SHP77 (cell line): ENCODE measurements at regions not wholly inside any gene's neighbourhood (a gene's known extent, or its start where the extent isn't known, plus 50 kb on each side); places are given as distances from the start of the nearest gene placed in this dataset.
"Not testable (repeated sequence)": the region's sequence is repeated elsewhere in the genome, so short reads cannot be mapped to it uniquely, and the experiment has no call there.

Experiments
- DNase-seq, 2 experiments: peaks; one replicate each; lab custom pipeline; 2025; lab: John Stamatoyannopoulos, UW

DNA sequence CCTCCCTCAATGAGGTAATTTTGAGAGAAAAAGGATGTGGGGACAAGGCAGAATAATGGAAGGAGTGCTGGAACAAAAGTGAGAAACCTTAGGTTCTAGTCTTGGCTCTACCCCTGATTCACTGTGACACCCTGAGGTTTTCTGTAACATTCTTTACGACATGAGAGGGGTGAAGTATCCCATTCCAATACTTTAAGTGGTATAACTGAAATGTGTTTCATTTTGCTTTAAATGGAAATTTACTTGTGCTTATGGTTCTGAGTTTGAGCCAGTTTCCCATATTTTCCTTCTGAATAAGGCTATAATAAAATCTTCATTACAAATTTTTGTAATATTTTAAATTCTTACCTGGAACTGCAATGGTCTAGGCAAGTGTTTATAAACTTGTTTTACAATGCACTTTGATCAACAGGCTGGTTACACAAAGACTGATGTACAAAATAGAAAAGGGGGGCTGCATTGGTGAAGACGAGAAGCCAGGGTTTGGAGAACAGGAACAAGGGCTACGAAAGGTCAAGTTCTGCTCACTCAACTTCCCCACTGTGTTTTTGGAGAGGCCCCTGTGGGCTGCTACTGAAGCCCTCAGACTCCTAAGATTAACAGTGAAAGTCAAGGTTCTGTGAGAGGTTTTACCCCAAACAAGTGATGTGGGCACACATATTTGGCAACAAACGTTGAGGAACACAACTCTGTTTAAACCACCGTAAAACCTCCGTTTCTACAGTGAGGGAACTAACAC is 171.9 kb upstream of the ELL2 start:
- no peak for DNase-seq

DNA sequence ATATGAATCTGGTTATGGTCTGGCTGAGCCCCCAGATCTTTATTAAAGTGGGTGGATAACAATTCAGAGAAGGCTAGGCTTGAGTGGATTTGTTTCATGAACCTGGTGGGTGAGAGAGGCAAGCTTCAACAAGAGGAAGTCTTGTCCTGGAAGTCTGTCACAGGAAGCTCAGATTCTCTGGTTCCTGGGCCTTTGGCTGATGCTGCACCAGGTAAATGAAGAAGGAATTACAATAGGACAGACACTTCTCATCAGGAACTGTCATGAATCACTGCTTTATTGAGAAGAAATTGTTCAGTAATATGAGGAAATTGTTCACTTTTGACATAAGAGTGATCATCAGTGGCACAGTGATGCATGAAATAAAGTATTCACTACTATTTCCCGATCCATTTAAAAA is 167.6 kb upstream of the ELL2 start:
- no peak for DNase-seq

DNA sequence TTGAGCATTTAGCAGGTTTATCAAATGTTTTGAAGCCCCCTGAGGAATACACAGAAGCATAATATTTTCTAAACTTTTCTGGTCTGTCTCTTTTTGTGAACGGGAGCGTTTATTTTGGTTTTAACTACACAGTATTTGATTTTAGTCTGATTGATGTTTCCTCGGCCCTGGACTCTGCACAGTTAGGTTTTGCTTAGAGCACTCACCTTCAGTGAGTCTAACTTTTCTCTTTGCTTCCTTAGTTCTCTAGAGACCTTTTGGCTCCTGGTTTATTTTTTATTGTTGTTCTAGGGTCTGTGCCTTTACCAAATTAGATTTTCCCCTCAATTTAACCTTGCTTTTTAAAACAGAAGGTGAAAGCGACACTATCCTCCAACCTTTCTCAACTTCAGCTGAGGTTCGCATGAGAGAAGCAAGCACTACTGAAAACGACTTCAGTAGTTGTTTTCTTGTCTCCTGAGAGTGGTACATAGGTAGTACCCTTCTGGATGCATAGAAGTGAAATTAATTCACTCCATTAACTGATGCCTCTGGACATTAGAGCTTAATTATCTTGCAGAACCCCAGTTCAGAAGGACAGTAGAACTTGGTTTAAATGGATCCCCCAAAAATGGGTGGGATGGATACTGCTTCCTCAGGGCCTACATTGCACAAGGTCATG is 166.7 kb upstream of the ELL2 start:
- DNase-seq: no peak

DNA sequence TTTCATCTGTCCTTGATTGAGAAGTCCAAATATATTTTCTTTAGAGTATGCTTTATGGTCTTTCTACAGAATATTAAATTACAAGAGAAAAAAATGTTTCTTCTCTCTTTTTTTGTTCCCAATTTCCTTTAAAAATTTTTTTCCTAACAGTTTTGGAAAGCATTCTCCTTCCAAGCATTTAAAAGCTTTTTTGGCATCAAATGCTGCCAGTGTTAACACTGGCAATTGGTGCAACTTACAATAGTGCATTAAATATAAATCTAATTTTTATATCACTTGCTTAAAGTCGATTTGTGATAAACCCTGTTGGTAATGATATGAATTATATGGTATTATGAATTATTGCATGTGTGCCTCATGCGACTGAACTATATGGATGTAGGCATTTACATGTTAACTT is 165.9 kb upstream of the ELL2 start:
- DNase-seq: no peak

DNA sequence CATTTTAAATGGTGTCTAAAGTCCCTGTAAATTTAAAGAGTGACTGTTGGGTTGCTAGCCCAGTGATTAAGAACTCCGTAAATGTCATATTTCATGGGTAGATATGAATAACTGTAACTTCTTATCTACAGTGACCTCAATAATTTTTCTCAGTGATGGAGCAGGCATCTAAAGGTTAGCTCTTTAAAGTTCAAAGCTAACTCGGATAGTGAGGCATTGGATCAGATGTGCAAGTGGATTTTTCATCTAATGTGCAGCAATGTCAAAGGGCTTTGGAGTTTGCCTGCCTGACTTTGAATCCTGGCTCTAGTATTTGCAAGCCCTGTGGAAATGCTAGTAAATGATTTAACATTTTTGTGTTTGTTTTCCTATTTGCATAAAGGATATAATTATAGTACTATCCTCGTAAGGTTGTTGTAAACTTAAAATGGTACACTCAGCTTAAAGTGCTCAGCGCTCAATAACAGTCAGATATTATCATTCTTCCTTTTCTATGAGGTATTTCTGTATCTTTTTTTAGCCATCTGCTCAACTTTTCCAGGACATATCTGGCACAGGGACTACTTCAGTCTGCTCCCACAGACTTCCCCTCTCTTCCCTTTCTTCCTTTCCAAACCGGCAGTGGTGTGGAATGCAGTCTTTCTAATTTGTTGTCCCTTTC is 163.7 kb upstream of the ELL2 start:
- no peak for DNase-seq

DNA sequence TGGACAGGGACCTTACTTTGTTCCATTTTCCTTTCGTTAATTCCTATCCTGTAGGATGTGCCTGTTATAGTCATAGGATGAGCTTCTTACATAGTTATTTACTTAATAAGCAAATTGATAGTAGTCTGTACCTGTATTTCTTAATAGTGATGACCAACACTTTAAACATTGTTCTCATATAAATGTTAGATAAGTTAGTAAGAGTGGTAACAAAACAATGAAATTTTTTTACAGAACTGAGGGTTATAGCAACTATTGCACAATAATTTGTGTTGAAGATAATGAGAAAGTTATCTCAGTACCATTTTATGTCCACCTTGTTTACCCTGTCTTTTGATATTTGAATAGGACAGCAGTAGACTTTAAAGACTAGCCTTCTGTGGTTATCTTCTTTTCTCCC is 162.9 kb upstream of the ELL2 start:
- DNase-seq: no peak

DNA sequence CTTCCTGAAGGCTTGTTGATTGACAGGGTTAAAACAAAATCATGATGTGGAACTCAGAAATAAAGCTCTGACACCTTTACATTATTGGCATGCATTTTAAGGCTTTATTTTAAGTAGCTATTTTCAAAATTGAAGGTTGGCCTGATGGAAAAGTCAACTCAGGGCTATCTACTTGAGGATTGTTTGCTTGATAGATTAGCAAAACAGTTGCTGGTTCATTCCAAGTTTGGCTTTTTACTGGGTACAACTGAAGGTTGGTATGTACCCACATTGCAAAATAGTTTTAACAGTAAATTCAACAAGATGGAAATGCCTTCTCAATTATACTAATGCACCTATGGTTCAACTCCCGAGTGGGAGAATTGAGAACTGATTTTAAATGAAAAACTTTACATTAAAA is 161.8 kb upstream of the ELL2 start:
- DNase-seq: no peak

DNA sequence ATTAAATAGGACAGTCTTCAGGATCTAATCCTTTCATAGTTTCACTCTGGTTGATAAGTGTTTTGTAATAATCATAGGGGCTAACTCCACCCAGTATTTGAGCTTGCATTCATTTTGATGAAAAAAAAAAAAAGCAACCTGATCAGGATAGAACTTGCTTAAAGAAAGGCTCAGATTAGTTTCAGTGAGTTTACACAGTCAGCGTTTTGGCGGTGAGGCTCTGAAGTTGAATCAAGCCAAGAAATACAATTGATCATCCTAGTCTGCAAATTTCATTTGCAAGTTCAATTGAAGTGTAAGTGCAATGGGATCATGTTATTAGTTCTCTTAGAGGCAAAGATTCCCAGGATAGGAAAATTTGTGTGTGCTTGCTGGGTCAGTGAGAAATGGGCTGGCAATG is 159.7 kb upstream of the ELL2 start:
- DNase-seq: no peak

DNA sequence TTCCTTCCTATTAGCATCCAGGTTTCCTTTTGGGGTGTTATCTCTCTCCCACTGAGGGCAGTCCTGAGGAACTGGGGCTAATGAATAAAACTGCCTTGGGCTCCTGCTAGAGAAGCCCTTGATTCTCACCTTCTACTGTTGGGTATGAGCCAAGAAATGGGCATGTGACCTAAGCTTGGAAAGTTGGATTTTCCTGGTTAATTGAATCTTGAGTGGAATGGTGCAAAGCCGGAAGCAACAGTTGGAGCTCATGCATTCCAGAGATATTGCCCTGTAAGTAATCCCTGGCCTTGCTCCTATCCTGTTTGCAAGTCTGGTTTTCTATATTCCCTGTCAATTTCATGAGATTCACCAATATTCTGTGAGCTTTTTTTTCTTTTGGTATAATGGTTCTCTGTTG is 158.5 kb upstream of the ELL2 start:
- DNase-seq: no peak

DNA sequence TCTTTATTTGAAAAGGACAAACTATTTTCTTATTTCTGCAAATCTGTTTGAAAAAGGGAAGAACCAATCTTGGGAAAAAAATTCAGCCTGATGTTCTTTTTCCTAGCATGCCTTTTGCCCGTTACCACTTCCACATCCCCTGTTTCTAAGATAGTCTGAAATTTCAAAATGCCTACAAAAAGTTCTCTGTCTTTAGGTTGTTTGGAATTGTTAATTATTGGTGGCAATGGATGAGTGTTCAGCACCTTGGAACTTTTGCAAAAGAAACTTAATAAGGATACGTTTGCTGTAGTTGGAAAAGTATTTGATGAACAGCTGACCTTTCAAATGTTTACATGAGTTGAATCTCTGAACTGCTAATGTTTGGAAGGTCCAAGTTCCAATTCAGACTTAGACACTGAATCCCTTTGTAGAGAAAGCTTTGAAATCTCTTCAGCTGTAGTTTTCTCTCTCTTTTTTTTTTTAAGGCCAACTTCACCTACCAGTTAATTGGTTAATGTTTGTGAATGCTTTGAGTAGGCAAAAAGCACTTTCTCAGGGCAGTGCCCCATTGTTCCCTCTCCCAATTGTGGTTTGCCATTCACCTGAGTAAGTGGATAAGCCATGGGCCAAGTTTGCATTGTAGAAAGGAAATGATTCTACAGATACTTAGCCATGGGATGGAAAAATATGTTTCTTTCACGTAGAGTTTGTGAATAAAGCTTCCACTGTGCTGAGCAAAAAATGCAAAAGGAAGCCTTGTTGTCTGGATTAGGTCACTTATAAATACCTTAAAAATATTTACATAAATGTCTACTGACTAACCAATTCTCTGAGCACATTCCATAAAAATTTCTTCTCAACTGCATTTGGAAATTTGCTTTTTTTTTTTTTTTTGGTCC is 156.4 kb upstream of the ELL2 start:
- no peak for DNase-seq

DNA sequence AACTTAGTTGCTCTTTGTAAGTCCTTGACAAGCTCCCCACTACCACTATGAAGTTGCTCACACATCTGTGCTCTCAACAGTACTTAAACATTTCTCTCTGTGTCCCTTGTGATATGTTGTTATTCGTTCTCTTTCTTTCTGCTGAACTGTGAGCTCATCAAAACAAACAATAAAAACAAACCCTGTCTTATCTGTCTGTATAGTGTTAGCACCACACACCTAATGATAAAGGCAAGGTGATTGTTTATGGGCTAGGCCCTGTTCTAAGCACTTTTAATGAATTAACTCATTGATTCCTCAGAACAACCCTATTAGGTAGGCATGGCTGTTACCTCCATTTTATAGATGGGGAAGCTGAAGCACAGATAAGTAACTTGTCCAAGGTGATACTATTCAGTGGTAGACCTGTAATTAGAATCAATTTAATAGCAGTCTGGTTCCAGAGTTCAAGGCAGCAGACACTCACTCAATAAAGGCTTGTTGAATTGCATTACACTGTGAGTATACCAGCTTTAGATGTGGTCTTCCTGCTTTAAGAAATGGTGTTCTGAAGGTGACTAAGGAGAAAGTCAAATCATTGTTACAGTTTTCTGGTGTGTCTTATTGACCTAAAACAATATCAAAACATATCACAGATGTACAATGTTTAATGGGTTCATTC is 153.6 kb upstream of the ELL2 start:
- no peak for DNase-seq

DNA sequence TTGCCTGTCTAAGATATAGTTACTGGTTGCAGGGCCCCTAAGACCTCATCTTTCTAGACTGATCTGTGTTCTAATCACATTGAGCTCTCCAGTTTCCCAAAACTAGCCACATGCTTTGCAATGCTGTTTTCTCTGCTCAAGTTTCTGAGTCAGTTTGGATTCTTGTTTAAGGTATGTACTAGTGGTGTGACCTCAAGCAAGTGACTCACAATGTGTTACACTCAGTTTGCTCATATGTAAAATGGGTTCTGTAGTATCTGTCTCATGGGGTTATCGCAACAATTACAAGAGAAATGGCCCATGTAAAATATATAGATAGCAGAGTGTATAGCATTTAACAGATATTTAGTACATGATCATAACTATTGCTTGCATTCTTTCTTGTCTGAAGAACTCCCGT is 153.1 kb upstream of the ELL2 start:
- DNase-seq: no peak

DNA sequence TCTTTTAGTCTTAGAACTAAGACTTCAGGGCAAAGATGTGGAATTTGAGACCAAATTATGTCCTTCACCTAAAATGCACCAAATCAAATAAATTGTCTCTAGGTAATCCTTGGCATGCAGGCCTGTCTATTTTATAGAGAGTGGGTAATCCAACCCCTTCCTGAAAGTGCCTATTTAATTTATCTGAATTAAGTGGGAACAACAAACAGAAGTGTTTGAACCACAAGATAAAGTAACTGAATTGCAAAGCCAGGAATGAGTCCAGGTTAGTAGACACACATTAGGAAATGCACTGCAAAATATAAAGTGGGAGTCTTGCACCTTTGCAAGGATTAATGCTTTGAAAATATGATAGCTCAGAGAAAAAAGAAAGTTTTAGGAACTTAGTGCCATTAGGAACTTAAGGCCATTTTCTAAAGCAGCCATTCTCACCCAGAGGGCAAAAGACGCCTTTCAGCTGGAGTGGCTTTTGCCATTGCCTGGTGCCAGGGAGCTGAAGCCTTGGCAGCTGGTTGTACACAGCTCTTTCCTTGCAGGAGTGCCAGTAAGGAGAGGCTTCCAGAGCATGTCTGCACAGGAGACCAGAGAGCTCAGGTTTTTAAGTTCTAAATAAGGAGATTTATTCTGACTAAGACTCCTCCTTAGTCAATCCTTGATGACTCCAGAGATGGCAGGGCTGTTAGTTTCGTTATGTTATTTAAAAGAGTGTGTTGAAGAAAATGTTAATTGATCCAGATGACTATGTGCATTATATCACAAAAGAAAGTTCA is 151.7 kb upstream of the ELL2 start:
- DNase-seq: no peak

DNA sequence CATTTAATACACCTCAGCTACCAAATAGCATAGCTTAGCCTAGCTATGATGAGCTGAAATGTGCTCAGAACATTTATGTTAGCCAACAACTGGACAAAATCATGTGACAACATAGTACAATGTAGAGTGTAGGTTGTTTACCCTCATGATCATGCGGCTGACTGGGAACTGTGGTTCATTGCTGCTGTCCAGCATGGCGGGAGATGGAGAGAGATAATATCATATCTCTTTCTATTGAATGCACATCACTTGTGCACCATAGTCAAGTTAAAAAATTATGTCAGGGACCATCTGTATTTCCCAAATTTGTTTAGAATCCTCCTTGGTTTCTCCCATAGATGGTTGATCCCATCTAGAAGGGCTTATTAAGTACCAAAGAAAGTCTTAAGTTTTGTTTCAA is 151.1 kb upstream of the ELL2 start:
- DNase-seq: no peak

DNA sequence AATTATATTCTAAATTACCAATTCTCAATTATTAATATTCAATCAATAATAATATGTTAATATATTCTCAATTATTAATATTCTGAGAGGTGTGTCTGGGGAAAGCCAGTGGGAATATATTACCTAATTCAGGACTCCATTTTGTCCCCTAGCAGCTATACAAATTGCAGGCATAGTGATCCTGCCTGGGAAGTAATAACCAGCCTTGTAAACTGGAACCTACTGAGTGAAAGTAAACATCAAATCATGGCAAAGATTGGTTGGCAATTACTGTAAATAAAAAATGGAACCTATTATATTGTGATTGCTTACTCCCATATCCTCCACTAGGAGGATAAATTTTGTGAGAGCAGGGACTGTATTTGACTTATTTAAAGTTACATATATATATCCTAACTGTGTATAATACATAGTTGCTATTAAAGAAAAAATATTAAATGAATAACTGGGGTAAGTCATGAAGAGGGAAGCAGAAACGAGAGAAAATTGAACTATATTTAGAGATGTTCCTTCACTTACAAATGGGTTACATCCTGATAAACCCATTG is 150.5 kb upstream of the ELL2 start:
- no peak for DNase-seq

DNA sequence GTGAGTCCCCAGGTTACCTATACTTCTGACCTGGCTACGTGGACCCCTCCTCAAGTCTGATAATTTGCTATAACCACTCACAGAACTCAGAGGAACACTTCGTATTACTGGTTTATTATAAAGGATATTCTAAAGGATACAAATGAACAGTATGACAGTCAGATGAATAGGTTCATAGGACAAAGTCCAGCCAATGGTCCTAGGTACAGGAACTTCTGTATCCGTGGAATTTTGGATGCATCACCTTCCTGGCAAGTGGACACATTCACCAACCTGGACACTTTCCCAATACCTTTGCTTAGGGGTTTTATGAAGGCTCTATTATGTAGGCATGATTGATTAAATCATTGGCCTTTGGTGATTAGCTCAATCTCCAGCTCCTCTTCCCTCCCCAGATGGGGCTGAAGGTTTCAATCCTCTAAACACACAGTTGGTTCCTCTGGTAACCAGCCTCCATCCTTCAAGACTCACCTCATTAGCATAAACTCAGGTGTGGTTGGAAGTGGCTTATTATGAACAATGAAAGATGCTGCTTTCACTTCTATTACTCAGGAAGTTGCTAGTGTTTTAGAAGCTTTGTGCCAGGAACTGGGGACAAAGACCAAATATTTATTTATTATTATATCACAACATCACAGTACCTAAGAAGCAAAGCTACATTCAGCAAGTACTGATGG is 149.6 kb upstream of the ELL2 start:
- no peak for DNase-seq

DNA sequence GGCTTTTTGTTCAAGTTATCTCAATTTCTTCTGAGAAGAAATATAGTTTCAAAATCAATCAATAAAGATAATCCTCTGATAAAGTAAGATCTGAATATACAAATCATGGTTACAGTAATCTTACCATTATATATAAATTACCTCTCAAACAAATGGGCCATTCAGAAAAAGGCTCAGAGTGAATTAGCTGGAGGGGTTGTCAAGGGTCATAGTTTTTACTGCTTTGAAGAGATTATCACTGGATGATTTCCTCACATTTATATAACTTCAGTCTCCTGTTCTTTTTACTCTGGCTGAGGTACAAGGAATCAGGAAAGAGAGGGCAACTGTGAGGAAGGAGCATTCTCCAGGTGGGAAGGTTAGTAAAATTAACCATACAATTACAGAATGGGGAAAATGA is 148.6 kb upstream of the ELL2 start:
- no peak for DNase-seq

DNA sequence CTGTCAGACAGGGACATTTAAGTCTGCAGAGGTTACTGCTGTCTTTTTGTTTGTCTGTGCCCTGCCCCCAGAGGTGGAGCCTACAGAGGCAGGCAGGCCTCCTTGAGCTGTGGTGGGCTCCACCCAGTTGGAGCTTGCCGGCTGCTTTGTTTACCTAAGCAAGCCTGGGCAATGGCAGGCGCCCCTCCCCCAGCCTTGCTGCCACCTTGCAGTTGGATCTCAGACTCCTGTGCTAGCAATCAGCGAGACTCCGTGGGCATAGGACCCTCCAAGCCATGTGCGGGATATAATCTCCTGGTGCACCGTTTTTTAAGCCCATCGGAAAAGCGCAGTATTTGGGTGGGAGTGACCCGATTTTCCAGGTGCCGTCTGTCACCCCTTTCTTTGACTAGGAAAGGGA is 147.0 kb upstream of the ELL2 start:
- not testable (repeated sequence) for DNase-seq

DNA sequence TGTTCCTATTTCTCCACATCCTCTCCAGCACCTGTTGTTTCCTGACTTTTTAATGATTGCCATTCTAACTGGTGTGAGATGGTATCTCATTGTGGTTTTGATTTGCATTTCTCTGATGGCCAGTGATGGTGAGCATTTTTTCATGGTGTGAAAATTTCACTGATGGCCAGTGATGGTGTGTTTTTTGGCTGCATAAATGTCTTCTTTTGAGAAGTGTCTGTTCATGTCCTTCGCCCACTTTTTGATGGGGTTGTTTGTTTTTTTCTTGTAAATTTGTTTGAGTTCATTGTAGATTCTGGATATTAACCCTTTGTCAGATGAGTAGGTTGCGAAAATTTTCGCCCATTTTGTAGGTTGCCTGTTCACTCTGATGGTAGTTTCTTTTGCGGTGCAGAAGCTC is 142.2 kb upstream of the ELL2 start:
- not testable (repeated sequence) for DNase-seq

DNA sequence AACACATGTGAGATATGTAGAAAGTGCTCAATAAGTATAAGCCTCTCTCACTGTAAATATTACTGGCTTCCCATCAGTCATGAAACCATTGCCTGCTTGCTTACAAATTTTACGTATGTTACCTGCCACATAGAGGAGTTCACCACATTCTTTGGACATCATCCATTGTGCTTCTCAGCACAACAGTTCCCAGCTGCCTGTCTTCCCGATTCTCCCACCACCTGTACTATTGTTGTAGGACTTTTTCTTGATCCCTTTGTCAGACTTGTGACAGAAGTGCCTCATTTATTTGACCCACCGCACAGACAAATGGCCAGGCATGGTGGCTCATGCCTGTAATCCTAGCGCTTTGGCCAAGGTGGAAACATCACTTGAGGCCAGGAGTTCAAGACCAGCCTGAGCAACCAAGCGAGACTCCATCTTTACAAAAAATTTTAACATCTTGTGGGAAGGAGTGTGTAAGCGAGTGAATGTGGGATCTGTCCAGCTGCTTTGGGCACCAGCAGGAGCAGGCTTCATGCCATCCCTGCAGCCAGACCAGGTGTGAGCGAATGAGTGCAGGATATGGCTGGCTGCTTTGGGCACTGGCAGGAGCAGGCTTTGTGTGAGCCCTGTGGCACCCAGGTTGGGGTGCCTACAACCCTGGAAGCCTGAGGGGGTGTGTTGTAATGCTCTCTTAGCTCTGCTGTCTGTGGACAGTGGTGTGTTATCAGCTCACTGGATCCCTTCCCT is 139.9 kb upstream of the ELL2 start:
- no peak for DNase-seq
